ENCODE measurements at regions not wholly inside any gene's neighbourhood (a gene's known extent, or its start where the extent isn't known, plus 50 kb on each side); places are given as distances from the start of the nearest gene placed in this dataset.

DNA sequence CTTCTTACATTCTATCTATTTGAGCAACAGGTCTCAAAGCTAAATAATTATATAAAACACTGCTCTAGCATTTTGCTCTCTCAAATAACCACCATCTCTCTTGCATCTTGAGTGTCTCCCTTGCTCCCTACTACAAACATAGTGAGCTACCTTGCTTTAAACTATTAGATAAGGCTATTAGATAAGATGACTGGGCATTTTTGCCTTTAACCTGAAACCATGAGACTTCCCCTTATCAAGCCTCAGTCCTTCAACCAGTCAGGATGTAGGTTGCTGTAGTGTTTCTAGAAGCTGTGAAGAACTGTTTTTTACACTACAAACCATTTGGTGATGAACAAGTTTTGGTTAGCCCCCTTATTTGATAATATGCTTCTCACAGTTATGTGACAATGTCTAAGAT, 115.4 kb upstream of the MAP2 start:
- Histone ChIP-seq H2AFZ (ENCODE audit: low read length) (no peak overlapping the region), H2BK20ac (ENCODE audit: low read length) (no peak overlapping the region), H3K4me3 (ENCODE audit: extremely low read depth in 1 of 4, insufficient read depth in 2 of 4, low read depth in 3 of 4, low read length in 4 of 4) (no peak overlapping the region), H4K91ac (replicated peaks; ENCODE audit: insufficient read length, low read length) (no peak overlapping the region), H3K27ac (ENCODE audit: low read depth, low read length) (no peak overlapping the region), H2AK5ac (ENCODE audit: low read depth, low read length) (no peak overlapping the region), H2BK15ac (ENCODE audit: low read length) (no peak overlapping the region), H3K9me3 (ENCODE audit: insufficient read depth in 2 of 2, low read depth in 1 of 2, low read length in 1 of 2) (peaks cover 0 to 4% of the 10 kb centered on the region in 2 experiments; a peak in 2 of 4 replicates), H4K20me1 (replicated peaks in 1 of 2; ENCODE audit: control insufficient read depth in 1 of 2, insufficient read depth in 2 of 2, low read length in 2 of 2) (peaks cover 0 to 3% of the 10 kb centered on the region in 2 experiments), H3K79me2 (ENCODE audit: control insufficient read depth in 1 of 2, insufficient read depth in 2 of 2, low read length in 2 of 2) (no peaks in the 10 kb centered on the region), H3K9ac (replicated peaks in 1 of 4; ENCODE audit: extremely low read depth in 1 of 4, low read depth in 3 of 4, low read length in 3 of 4) (no peak overlapping the region), H3K4me1 (replicated peaks in 1 of 4; ENCODE audit: control insufficient read depth in 3 of 4, insufficient read depth in 4 of 4, low read length in 3 of 4) (peaks cover 0 to 14% (median 8%) of the 10 kb centered on the region in 4 experiments; a peak in 3 of 7 replicates), H3K4me2 (ENCODE audit: insufficient read depth in 1 of 2, low read depth in 2 of 2, low read length in 2 of 2) (no peak overlapping the region), H3K56ac (replicated peaks; ENCODE audit: insufficient read length, low read depth, low read length) (no peak overlapping the region), H3K36me3 (ENCODE audit: control insufficient read depth in 2 of 4, insufficient read depth in 4 of 4, low read length in 3 of 4) (peaks cover 4 to 44% (median 23%) of the 10 kb centered on the region in 4 experiments; a peak in 7 of 8 replicates), H3K79me1 (ENCODE audit: low read depth, low read length) (no peaks in the 10 kb centered on the region), H4K8ac (ENCODE audit: extremely low read depth, insufficient read depth, low read length) (no peak overlapping the region), H3K23ac (ENCODE audit: insufficient read length) (no peak overlapping the region), H2BK120ac (replicated peaks; ENCODE audit: low read depth, low read length) (no peak overlapping the region), H3K4ac (replicated peaks; ENCODE audit: insufficient read length, low read depth, low read length) (no peak overlapping the region), H3K27me3 (replicated peaks in 1 of 4; ENCODE audit: control insufficient read depth in 3 of 4, extremely low read depth in 1 of 4, insufficient read depth in 3 of 4, low read length in 3 of 4) (no peaks in the 10 kb centered on the region), H3K14ac (ENCODE audit: insufficient read length) (no peak overlapping the region), H3K23me2 (ENCODE audit: low read depth, low read length) (no peaks in the 10 kb centered on the region; the same call in 1 of the 2 replicates), H2BK5ac (ENCODE audit: low read depth, low read length) (no peak overlapping the region), H2BK12ac (ENCODE audit: low read depth, low read length) (no peak overlapping the region), H3K18ac (ENCODE audit: extremely low read depth, low read length) (no peak overlapping the region), H4K5ac (ENCODE audit: insufficient read length, low read depth, low read length) (no peak overlapping the region)
- ChIA-PET CTCF (ENCODE audit: partially characterized antibody) (interaction anchor here (0.8 to 1.0 kb wide), 2 partner anchors 26 to 901 kb away, joined by 3 read pairs; no protein-coding TSS in a partner anchor), POLR2A (ENCODE audit: partially characterized antibody) (interaction anchor here (0.9 to 4.6 kb wide), 7 partner anchors 9 to 99 kb away, joined by 3 to 19 read pairs (median 4); no protein-coding TSS in a partner anchor)
- no peak for DNase-seq (ENCODE audit: low read depth in 1 of 2, low spot score in 2 of 2)
- FAIRE-seq: no peak
- no peak for TF ChIP-seq NRF1 (IDR thresholded peaks at IDR 0.05; ENCODE audit: low read depth, low read length)
- TF ChIP-seq ZNF274 (IDR thresholded peaks at IDR 0.05; ENCODE audit: borderline replicate concordance, extremely low read depth, low read length): no peak
- TF ChIP-seq RFX5 (IDR thresholded peaks at IDR 0.05; ENCODE audit: borderline replicate concordance, low read depth, low read length): no peak
- TF ChIP-seq CTBP2 (IDR thresholded peaks at IDR 0.05; ENCODE audit: borderline replicate concordance, insufficient read depth, insufficient read length, low read length): no peak
- TF ChIP-seq CHD1 (IDR thresholded peaks at IDR 0.05; ENCODE audit: low read depth, low read length): no peak
- no peak for TF ChIP-seq JUN (IDR thresholded peaks at IDR 0.05; ENCODE audit: low read depth, low read length)
- no peak for TF ChIP-seq TEAD4 (IDR thresholded peaks at IDR 0.05; ENCODE audit: low read depth, low read length)
- no peak for TF ChIP-seq MAFK (IDR thresholded peaks at IDR 0.05; ENCODE audit: low read depth, low read length)
- TF ChIP-seq YY1 (IDR thresholded peaks at IDR 0.05; ENCODE audit: low read depth, low read length): no peak
- no peak for TF ChIP-seq FOSL1 (IDR thresholded peaks at IDR 0.05; ENCODE audit: insufficient read depth, low read depth, low read length)
- no peak for TF ChIP-seq EGR1 (IDR thresholded peaks at IDR 0.05; ENCODE audit: borderline replicate concordance, low read depth, low read length)
- no peak for TF ChIP-seq SIRT6 (IDR thresholded peaks at IDR 0.05; ENCODE audit: low read length)
- TF ChIP-seq PHF8 (conservative IDR thresholded peaks at IDR 0.05; ENCODE audit: low read depth, low read length): no peak
- TF ChIP-seq KDM1A (IDR thresholded peaks at IDR 0.05; ENCODE audit: borderline replicate concordance, low read length): no peak
- TF ChIP-seq CBX5 (IDR thresholded peaks at IDR 0.05; ENCODE audit: low read depth, low read length): no peak
- TF ChIP-seq RXRA (IDR thresholded peaks at IDR 0.05; ENCODE audit: insufficient read depth, low read depth, low read length): no peak
